ENCODE measurements at regions not wholly inside any gene's neighbourhood (a gene's known extent, or its start where the extent isn't known, plus 50 kb on each side); places are given as distances from the start of the nearest gene placed in this dataset.

- TF ChIP-seq CTCF (conservative IDR thresholded peaks at IDR 0.05) (no peak), EZH2 (IDR thresholded peaks at IDR 0.05; ENCODE audit: low read depth) (no peak)
Observed at GRCh38 chr18:47586418-47587070, 335.1 kb upstream of the SKOR2 start.
